Aorta (tissue), 5 donors: ENCODE measurements at regions not wholly inside any gene's neighbourhood (a gene's known extent, or its start where the extent isn't known, plus 50 kb on each side); places are given as distances from the start of the nearest gene placed in this dataset.
"Not testable (repeated sequence)": the region's sequence is repeated elsewhere in the genome, so short reads cannot be mapped to it uniquely, and the experiment has no call there.

Experiments used
- ATAC-seq: fragments of 200-7000 bp; cut with Tn5 transposase; one replicate; pipeline ENCODE4 v1.9.1; 2022; ENCODE audit warnings: moderate library complexity; ENCODE audit not compliant: low FRiP score
- DNase-seq, 2 donors: peaks; one replicate each; pipeline ENCODE4 v3.0.0-alpha.2; 2020
- H3K27ac ChIP-seq, 2 donors: one replicate each; pipeline ENCODE4 v1.5.1; 2013; ENCODE audit warnings: low read length in 2 of 2, mild to moderate bottlenecking in 2 of 2, moderate library complexity in 2 of 2, control low read depth in 1 of 2, inconsistent platforms in 1 of 2, low read depth in 1 of 2
- H3K27me3 ChIP-seq, 2 donors: one replicate each; pipeline ENCODE4 v1.6.1; 2013; ENCODE audit warnings: control low read depth in 1 of 2, low read length in 1 of 2, mild to moderate bottlenecking in 1 of 2, moderate library complexity in 1 of 2; ENCODE audit not compliant: insufficient read depth in 2 of 2, control insufficient read depth in 1 of 2
- H3K36me3 ChIP-seq, 2 donors: one replicate each; pipeline ENCODE4 v1.6.1; 2013; ENCODE audit warnings: control low read depth in 1 of 2, low read length in 1 of 2, mild to moderate bottlenecking in 1 of 2; ENCODE audit not compliant: insufficient read depth in 2 of 2, control insufficient read depth in 1 of 2
- H3K4me1 ChIP-seq, 2 donors: one replicate each; pipeline ENCODE4 v1.6.1; 2013; ENCODE audit warnings: low read length in 2 of 2, control low read depth in 1 of 2, mild to moderate bottlenecking in 1 of 2, moderate library complexity in 1 of 2; ENCODE audit not compliant: insufficient read depth in 2 of 2, control insufficient read depth in 1 of 2
- H3K4me3 ChIP-seq, 2 donors: one replicate each; pipeline ENCODE4 v1.5.1; 2013; ENCODE audit warnings: low read length in 2 of 2, control low read depth in 1 of 2, mild to moderate bottlenecking in 1 of 2
- H3K9me3 ChIP-seq: one replicate; pipeline ENCODE4 v1.6.1; 2013; ENCODE audit warnings: mild to moderate bottlenecking, low read length; ENCODE audit not compliant: control insufficient read depth
- WGBS, 2 donors: extraction: QIAGEN DNeasy Blood & Tissue Kit; methylation state at CpG; one replicate each; pipeline ENCODE4 v1.1.7; 2013; 5-methylcytosine and 5-hydroxymethylcytosine counted together
- intact Hi-C, 2 donors: fragments of 100-400 bp; cut with DNase I; formaldehyde crosslinking; loops; one replicate each; pipeline versions ENCODE4 v1.14.2 to v1.15.0; 2022
- donor health status: healthy with polysubstance abuse.
- donor health status: Bipolar disorder and iron deficiency.
- donor health status: DM: no; HTN: no; CAD: no.
- donor health status: DM: no; HTN: no; CAD: no.
- donor health status: DM: yes; HTN: yes; CAD: no.

DNA sequence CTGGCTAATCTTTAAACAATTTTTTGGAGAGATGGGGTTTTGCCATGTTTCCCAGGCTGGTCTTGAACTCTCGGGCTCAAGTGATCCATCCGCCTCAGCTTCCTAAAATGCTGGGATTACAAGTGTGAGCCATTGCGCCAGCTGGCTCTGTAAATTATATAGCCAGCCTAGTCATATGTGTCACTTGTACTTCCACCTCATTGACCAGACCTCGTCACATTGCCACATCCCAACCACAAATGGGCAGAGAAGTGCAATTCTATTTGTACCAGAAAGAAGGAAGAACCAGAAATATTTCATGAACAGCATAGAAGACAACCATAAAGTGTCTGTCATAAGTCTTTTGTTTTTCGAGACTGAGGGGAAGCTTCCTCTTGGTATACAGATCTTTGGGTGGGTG is 71.2 kb upstream of the ADRA1D start:
- peaks cover 2% of the 10 kb centered on the region for H3K9me3 ChIP-seq
- no peaks in the 10 kb centered on the region for H3K36me3 ChIP-seq
- no peak overlapping the region for H3K4me3 ChIP-seq
- H3K27ac ChIP-seq: no peak overlapping the region
- no peaks in the 10 kb centered on the region for H3K27me3 ChIP-seq
- peak in 1 of 2 donors; percentile 55 for DNase-seq
- no peak for ATAC-seq
- H3K4me1 ChIP-seq: no peaks in the 10 kb centered on the region
- WGBS, 2 donors: 94 to 95% methylated on average over 5 of the region's 5 CpGs
- intact Hi-C loops: loop anchor here in 1 of 2 donors (10.0 kb wide), 2 partner anchors 45 to 105 kb away; no protein-coding TSS in a partner anchor

DNA sequence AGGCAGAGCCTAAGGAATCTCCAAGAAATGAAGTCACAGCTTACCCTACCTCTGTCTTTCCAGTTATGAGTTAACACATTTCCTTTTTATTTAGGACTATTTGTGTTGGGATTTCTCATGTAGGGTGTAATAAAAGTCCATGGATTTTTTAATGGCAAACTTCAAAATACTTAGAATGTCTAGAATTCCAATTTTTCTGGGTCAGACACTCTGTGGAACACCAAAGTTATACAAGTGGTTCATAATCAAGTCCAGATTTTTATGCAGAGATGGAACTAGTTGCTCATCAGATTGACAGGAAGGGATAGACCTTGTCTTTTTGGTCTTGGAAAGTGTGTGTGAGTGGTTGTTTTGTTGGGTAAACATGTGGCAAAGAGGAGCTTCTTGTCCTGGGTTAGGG is 69.8 kb upstream of the ADRA1D start:
- Histone ChIP-seq H3K4me1 (no peaks in the 10 kb centered on the region), H3K9me3 (peaks cover 2% of the 10 kb centered on the region), H3K36me3 (no peaks in the 10 kb centered on the region), H3K4me3 (no peak overlapping the region), H3K27ac (no peak overlapping the region), H3K27me3 (no peaks in the 10 kb centered on the region)
- intact Hi-C loops: no loop called here
- no peak for DNase-seq
- ATAC-seq: no peak

DNA sequence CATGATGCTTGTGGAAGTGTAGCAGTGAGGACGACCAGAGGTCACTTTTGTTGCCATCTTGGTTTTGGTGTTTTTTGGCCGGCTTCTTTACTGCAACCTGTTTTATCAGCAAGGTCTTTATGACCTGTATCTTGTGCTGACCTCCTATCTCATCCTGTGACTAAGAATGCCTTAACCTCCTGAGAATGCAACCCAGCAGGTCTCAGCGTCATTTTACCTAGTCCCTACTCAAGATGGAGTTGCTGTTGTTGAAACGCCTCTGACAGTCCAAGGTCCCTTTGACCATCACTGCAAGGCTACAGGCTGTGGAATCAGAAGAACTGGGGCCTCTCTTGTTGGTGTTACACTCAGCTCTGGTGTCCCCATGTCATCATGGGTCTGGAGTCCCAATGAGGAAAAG is 61.5 kb upstream of the ADRA1D start:
- H3K36me3 ChIP-seq, H3K9me3 ChIP-seq, H3K4me3 ChIP-seq, H3K27ac ChIP-seq, H3K27me3 ChIP-seq, H3K4me1 ChIP-seq, DNase-seq, intact Hi-C loops, ATAC-seq: not testable (repeated sequence)
- WGBS, 2 donors: 82 to 92% methylated on average over 4 of the region's 4 CpGs

DNA sequence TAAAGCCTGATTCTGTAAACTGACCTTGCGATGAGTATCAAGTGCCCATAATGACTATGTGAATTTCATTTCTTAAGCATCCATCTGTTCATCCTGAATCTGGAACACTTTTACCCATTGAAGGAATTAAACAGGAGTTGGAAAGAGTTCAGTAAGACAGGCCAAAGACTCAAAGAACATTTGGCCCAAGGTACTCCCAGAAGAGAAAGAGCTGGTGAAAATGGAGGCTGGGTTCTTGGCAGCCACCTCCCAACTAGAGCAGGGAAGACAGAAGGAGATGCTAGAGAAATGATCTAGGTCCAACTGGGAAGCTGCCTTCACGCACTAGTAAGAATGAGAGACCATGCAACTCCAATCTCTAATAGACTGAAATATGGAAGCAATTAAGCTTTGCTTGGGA is 57.1 kb upstream of the ADRA1D start:
- peak overlapping the region in 1 of 2 donors; percentile 27 for H3K27ac ChIP-seq

DNA sequence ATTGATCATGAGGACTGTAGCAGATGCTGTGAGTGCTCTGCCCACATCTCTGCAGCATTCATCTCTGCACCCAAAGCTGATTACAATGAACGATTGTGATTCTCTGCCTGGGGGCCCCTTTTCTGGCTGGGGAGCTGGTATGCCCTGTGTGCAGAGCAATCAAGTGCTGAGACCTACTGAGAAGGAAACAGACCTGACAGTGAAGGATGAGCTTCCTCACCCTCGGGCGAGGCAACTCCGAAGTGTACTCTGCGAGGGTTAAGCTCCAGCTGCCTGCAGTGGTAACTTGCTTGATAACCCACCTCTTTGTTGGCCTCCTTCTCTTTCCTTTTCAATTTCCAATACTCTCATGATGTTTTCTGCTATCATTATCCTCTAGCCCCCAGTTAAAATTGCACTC is 56.0 kb upstream of the ADRA1D start:
- intact Hi-C loops: no loop called here
- DNase-seq (no peak), ATAC-seq (no peak)
- no peaks in the 10 kb centered on the region for H3K27me3 ChIP-seq
- no peak overlapping the region for H3K27ac ChIP-seq
- 81 to 82% methylated on average over 5 of the region's 5 CpGs for WGBS, 2 donors
- H3K9me3 ChIP-seq: no peaks in the 10 kb centered on the region
- H3K4me3 ChIP-seq: no peak overlapping the region
- no peaks in the 10 kb centered on the region for H3K36me3 ChIP-seq
- H3K4me1 ChIP-seq: peaks cover 0 to under 1% of the 10 kb centered on the region in 2 donors

More for the DNA sequence above, 57.1 kb upstream of the ADRA1D start:
- intact Hi-C loops: no loop called here
- Histone ChIP-seq H3K27me3 (no peaks in the 10 kb centered on the region), H3K4me1 (peaks cover 0 to 2% of the 10 kb centered on the region in 2 donors), H3K9me3 (no peaks in the 10 kb centered on the region), H3K4me3 (no peak overlapping the region), H3K36me3 (no peaks in the 10 kb centered on the region)
- DNase-seq (no peak), ATAC-seq (no peak)
- 48 to 52% methylated on average over 2 of the region's 2 CpGs for WGBS, 2 donors

DNA sequence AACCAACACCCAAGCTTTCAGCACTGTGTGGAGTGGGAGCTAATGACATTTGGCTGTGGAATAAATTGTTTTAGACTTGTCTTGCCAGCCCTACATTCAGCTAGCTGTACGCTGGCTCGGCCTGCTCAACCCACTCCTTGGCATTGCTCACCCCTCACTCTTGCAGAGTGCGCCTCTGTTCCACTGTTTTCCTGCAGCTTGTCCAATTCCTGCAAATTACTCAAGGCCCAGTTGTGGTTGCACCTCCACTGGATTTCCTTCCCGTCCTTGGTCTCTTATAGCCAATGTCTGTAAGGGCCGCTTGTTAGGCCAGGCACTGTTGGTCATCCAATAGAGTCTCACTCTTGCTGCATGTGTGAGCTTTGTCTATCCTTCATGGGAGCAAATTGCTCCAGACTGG is 55.5 kb upstream of the ADRA1D start:
- no peak for DNase-seq
- Histone ChIP-seq H3K4me3 (no peak overlapping the region), H3K27me3 (no peaks in the 10 kb centered on the region), H3K27ac (no peak overlapping the region), H3K36me3 (no peaks in the 10 kb centered on the region), H3K9me3 (no peaks in the 10 kb centered on the region), H3K4me1 (no peaks in the 10 kb centered on the region)
- 24 to 32% methylated on average over 5 of the region's 5 CpGs for WGBS, 2 donors
- intact Hi-C loops: no loop called here
- no peak for ATAC-seq

DNA sequence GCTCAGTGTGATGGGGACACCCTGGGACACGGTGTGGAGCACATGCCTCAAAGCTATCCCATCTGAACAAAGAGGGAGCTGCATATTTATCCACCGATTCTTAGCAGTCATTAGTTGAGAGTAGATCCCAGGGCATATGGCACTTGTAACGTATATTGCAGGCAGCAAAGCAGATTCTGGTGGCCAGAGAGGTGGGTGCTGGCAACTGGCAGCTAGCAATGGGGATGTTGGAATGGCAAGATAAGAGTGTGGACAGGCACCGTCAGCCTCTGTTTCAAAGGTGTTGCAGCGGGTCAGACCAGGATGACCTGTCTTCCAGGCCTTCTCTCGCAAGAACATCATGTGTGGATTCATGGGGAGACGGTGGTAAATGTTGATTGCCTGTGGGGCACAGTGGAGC is 54.0 kb upstream of the ADRA1D start:
- intact Hi-C loops: no loop called here

DNA sequence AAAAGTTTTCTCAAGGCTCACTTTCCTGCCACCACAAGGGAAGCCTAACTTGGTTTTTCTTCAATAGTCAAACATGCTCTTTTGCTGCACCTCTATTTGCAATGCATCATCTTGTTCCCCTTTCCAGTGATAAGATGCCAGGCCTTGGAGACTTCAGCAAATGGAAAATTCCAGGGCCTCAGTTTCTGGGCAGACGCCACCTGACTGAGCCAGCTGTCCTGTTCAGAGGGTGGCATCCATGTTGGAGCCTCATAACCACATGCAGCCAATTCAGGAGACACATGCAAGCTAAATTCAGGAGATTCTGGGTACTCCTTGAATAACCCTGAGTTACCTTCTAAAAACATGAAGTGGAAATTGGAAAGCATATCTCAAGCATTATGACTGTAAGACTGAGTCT is 51.8 kb upstream of the ADRA1D start:
- Histone ChIP-seq H3K36me3 (no peaks in the 10 kb centered on the region), H3K9me3 (no peaks in the 10 kb centered on the region), H3K4me1 (no peaks in the 10 kb centered on the region), H3K27ac (no peak overlapping the region), H3K4me3 (no peak overlapping the region), H3K27me3 (no peaks in the 10 kb centered on the region)
- intact Hi-C loops: no loop called here
- WGBS, 2 donors: 69 to 79% methylated on average over 1 of the region's 1 CpG
- no peak for ATAC-seq
- DNase-seq: no peak

More for the DNA sequence above, 54.0 kb upstream of the ADRA1D start:
- Histone ChIP-seq H3K4me3 (no peak overlapping the region), H3K9me3 (no peaks in the 10 kb centered on the region), H3K27ac (no peak overlapping the region), H3K4me1 (no peaks in the 10 kb centered on the region), H3K36me3 (no peaks in the 10 kb centered on the region), H3K27me3 (no peaks in the 10 kb centered on the region)
- whole genome bisulfite sequencing, 2 donors: 93 to 97% methylated on average over 7 of the region's 7 CpGs
- ATAC-seq (no peak), DNase-seq (no peak)

DNA sequence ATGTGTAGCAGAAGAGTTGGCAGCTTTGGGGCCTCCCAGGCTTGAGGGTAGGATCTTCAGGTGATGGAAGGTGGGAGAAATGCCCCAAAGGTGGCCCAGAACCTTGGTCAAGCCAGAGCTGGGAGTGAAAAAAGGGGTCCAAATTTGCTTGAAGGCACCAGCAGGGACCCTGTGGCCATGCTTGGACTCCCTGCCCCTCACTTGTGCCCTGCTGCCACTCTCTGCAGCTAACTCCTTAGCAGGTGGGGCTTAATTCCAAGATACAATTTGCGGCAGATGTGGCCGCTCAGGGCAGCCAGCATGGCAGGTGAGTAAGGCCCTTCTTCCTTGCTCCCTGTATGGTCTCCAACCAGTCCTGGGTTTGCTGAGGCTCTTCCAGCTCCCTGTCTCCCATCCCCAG is 51.3 kb upstream of the ADRA1D start:
- 98 to 100% methylated on average over 2 of the region's 2 CpGs for WGBS, 2 donors
- Histone ChIP-seq H3K4me1 (no peaks in the 10 kb centered on the region), H3K9me3 (no peaks in the 10 kb centered on the region), H3K4me3 (no peak overlapping the region), H3K27ac (no peak overlapping the region), H3K36me3 (no peaks in the 10 kb centered on the region), H3K27me3 (no peaks in the 10 kb centered on the region)
- ATAC-seq (no peak), DNase-seq (no peak)
- intact Hi-C loops: no loop called here
